Astrocyte of the hippocampus (primary cell): ENCODE measurements at regions not wholly inside any gene's neighbourhood (a gene's known extent, or its start where the extent isn't known, plus 50 kb on each side); places are given as distances from the start of the nearest gene placed in this dataset.
"Not testable (repeated sequence)": the region's sequence is repeated elsewhere in the genome, so short reads cannot be mapped to it uniquely, and the experiment has no call there.

Experiments used
- DNase-seq: peaks from one replicate; pipeline ENCODE4 v3.0.0; 2011; ENCODE audit warnings: low read depth, low spot score

- DNase-seq, result not testable (repeated sequence)
These were observed 428.8 kb downstream of the FGF13 start for GRCh38 chrX:138282598-138283150.

- no peak for DNase-seq
These were observed 424.2 kb downstream of the FGF13 start for GRCh38 chrX:138287205-138287877.

- DNase-seq, result no peak
These were observed 416.6 kb downstream of the FGF13 start for GRCh38 chrX:138294951-138295350.

GRCh38 chrX:138298268-138298667, 413.2 kb downstream of the FGF13 start:
- no peak for DNase-seq

GRCh38 chrX:138345801-138346200, 365.7 kb downstream of the FGF13 start:
- DNase-seq, result no peak

GRCh38 chrX:138349351-138349750, 362.2 kb downstream of the FGF13 start:
- DNase-seq, result no peak

- DNase-seq, result no peak
These were observed 332.6 kb downstream of the FGF13 start for GRCh38 chrX:138378876-138379275.

- DNase-seq, result no peak
These were observed 303.4 kb downstream of the FGF13 start for GRCh38 chrX:138408101-138408500.

- DNase-seq, result no peak
These were observed 300.5 kb downstream of the FGF13 start for GRCh38 chrX:138411048-138411447.
